Fibroblast of the aortic adventitia (primary cell): ENCODE measurements at regions not wholly inside any gene's neighbourhood (a gene's known extent, or its start where the extent isn't known, plus 50 kb on each side); places are given as distances from the start of the nearest gene placed in this dataset.

Experiments
- DNase-seq: peaks from one replicate; pipeline ENCODE4 v3.0.0-alpha.2; 2010; ENCODE audit warnings: low read depth
- H3K4me3 ChIP-seq: 2 replicates; pipeline ENCODE4 v1.5.1; 2011; ENCODE audit warnings: low read depth, mild to moderate bottlenecking, control low read depth, low read length, moderate library complexity
- TF ChIP-seq, protein P1 (sequence below): IDR thresholded peaks from 2 replicates; pipeline ENCODE4 v1.5.1; 2011; ENCODE audit warnings: mild to moderate bottlenecking, low read length, control low read depth, inconsistent platforms; ENCODE audit not compliant: insufficient read depth

GRCh38 chr3:81983382-81983781 lies 221.9 kb upstream of the GBE1 start:
- no peak for DNase-seq
- TF ChIP-seq, protein P1, sequence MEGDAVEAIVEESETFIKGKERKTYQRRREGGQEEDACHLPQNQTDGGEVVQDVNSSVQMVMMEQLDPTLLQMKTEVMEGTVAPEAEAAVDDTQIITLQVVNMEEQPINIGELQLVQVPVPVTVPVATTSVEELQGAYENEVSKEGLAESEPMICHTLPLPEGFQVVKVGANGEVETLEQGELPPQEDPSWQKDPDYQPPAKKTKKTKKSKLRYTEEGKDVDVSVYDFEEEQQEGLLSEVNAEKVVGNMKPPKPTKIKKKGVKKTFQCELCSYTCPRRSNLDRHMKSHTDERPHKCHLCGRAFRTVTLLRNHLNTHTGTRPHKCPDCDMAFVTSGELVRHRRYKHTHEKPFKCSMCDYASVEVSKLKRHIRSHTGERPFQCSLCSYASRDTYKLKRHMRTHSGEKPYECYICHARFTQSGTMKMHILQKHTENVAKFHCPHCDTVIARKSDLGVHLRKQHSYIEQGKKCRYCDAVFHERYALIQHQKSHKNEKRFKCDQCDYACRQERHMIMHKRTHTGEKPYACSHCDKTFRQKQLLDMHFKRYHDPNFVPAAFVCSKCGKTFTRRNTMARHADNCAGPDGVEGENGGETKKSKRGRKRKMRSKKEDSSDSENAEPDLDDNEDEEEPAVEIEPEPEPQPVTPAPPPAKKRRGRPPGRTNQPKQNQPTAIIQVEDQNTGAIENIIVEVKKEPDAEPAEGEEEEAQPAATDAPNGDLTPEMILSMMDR: no peak

GRCh38 chr3:81980596-81981494 lies 219.4 kb upstream of the GBE1 start:
- TF ChIP-seq, protein P1: no peak
- no peak for DNase-seq
- no peak overlapping the region for H3K4me3 ChIP-seq

More at GRCh38 chr3:81983382-81983781, 221.9 kb upstream of the GBE1 start:
- no peak overlapping the region for H3K4me3 ChIP-seq

DNA sequence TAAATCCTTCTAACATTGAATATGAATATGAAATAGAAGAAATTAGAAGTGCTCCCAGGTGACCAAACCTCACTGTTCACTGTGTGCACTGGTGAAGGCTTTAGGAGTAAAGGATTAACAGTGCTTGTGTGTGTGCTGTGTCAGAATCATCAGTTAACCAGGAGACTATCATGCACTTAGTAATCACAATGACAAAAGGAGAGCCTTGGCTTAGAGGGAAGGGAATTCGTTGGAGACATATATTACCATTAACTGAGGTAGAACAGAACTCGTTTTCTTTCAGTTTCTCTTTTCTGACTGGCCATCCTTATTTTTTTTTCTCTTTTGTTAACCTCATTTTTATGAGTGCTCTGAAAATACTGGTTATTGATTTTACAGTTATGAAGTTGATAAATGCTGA lies 213.3 kb upstream of the GBE1 start:
- TF ChIP-seq, protein P1: no peak
- no peak for DNase-seq
- H3K4me3 ChIP-seq: no peak overlapping the region

DNA sequence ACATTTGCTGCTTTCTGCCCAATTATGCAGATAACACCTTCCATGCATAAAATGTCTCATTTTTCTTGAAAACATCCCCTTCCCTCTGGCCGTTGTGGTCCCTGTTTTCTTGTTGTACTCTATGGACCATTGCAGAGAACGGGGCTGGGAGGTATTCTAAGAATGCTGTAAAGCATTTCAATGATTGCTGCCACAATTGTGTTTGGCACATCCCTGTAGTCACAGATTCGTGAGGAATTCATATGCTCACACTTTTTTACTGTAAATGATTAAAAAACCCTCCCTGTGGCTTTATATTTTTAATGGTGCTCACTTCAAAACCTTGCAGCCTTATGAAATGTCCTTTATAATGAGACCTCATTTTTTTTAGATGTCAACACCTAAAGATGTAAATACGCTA lies 207.2 kb upstream of the GBE1 start:
- no peak overlapping the region for H3K4me3 ChIP-seq
- DNase-seq: no peak

GRCh38 chr3:81967393-81967792 lies 205.9 kb upstream of the GBE1 start:
- no peak overlapping the region for H3K4me3 ChIP-seq
- DNase-seq: no peak
- TF ChIP-seq, protein P1: no peak

More for the DNA sequence above, 207.2 kb upstream of the GBE1 start:
- TF ChIP-seq, protein P1: no peak

DNA sequence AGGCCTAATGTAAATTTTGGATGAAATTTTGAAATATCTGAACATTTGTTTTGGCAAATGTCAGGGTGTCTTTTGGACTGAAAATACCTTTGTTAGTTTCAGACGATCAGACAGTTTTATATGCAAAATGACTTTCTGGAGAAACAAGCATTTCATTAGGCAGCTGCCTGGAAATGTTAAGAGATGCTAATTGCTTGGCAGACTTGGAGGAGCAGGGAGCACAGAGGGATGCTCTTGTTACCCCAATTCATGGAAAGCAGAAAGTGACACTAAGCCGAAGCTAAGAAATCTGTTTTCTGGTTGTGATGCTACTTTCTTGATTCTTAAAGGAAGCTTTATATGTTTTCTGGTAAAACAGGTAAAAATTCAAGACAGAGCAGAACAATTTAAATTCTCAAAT lies 204.3 kb upstream of the GBE1 start:
- TF ChIP-seq, protein P1: no peak
- no peak overlapping the region for H3K4me3 ChIP-seq
- no peak for DNase-seq
